SK-N-MC (cell line): ENCODE measurements at regions not wholly inside any gene's neighbourhood (a gene's known extent, or its start where the extent isn't known, plus 50 kb on each side); places are given as distances from the start of the nearest gene placed in this dataset.
"Not testable (repeated sequence)": the region's sequence is repeated elsewhere in the genome, so short reads cannot be mapped to it uniquely, and the experiment has no call there.

Source experiments
- EZH2 ChIP-seq: fragments of 200-600 bp; sonication (generic); IDR thresholded peaks from one replicate; pipeline ENCODE4 v1.6.1; 2017; ENCODE audit warnings: antibody characterized with exemption
- FOXP2 ChIP-seq: optimal IDR thresholded peaks from 2 replicates; pipeline ENCODE3; 2011; ENCODE audit warnings: mild to moderate bottlenecking, moderate library complexity; ENCODE audit not compliant: insufficient read depth; ENCODE audit errors: extremely low read length, control extremely low read depth
- POLR2AphosphoS5 ChIP-seq: IDR thresholded peaks from 2 replicates; pipeline ENCODE4 v1.6.1; 2012; ENCODE audit warnings: mild to moderate bottlenecking, low read depth, low read length, borderline replicate concordance

DNA sequence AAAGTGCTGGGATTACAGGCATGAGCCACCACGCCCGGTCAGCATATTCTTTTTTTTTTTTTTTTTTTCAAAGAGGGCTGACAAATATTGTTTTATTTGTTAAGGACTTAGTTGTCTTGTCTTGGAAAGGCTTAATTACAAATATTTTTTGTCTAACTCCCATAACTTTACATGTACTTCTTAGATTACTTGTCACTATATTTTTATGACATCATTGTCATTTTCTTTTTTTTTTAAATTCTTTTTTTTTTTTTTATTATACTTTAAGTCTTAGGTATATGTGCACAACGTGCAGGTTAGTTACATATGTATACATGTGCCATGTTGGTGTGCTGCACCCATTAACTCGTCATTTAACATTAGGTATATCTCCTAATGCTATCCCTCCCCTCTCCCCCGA, 162.5 kb downstream of the DISP1 start:
- not testable (repeated sequence) for TF ChIP-seq EZH2, POLR2AphosphoS5, FOXP2
